GM21723 (cell line): ENCODE measurements at regions not wholly inside any gene's neighbourhood (a gene's known extent, or its start where the extent isn't known, plus 50 kb on each side); places are given as distances from the start of the nearest gene placed in this dataset.
"Not testable (repeated sequence)": the region's sequence is repeated elsewhere in the genome, so short reads cannot be mapped to it uniquely, and the experiment has no call there.

Source experiments
- ATAC-seq: cut with Tn5 transposase; IDR thresholded peaks from one replicate; pipeline ENCODE4 v1.9.1; 2021; ENCODE audit warnings: mild to moderate bottlenecking, moderate library complexity; ENCODE audit not compliant: unreplicated experiment

DNA sequence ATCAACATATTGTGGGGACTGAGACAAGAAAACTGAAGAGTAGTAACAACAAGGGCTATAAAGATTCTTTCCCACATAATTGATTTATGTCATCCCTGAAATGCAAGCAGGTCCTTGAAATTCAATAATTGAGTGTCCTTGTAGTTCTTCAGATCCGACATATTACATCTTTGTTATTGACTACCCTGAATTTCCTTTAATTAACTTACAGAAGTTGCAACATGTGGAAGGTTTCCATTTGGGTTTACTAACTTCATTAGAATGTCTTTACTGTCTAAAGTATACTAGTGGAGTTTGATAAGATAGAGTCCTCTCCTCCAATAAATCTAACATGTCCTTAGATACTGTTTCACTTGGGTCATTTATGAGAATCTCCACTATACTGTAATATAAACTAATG lies 951.8 kb downstream of the SLC6A15 start:
- ATAC-seq, result no peak

DNA sequence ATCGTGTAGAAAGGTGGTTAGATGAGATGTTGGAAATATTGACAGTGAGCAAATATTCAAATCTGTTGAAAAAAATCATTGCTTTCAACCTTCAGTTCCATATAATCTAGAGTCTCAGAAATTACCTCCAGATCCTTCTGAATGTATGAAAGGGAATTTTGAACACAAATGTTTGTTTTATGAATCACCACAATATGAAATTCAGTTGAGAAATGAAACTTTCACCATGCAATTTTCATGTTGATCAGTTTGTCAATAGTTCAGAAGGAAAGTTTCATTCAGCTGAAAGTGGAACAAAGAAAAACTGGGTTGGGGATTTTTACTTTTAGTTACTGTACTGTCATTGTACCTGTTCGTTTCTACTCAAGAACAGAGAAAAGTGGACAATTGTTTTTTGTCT lies 953.6 kb downstream of the SLC6A15 start:
- ATAC-seq, result no peak

- ATAC-seq, result no peak
Observed at GRCh38 chr12:83954956-83955601, 957.5 kb downstream of the SLC6A15 start.

DNA sequence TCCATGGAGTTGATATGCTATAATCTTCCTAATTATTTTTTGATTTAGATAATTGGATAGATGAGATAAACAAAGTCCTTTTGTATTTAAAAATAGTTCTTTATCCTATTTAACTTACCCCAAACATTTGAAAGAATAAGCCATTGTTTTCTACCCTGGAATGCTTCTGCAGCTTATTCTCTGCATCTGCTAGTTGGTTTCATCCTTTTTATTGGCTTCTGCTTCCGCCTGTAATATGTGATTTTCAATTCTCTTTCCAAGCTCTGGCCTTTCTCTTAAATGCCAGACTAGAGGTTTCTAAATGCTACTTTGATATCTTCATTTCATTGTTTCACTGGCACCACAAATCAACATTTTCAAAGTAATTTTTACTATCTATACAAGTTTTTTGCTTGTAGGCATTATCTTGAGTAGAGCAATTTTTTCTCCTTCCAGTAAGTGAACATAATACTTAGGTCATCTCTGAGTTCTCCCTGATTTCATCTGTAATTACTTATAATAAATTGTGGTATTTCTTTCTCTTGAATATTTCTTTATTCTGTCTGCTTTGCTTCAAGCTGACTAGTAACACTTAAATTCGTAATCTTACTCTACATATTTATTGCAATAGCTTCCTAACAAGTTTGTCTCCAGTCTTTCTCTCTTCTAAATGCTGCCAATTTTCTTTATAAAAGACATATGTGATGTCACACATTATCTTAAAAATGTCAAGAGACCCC lies 958.4 kb downstream of the SLC6A15 start:
- ATAC-seq, result no peak

GRCh38 chr12:83945871-83946270 lies 966.7 kb downstream of the SLC6A15 start:
- no peak for ATAC-seq

GRCh38 chr12:83939718-83940117 lies 972.9 kb downstream of the SLC6A15 start:
- no peak for ATAC-seq

- ATAC-seq, result no peak
Observed at GRCh38 chr12:83933615-83934014, 979.0 kb downstream of the SLC6A15 start.

DNA sequence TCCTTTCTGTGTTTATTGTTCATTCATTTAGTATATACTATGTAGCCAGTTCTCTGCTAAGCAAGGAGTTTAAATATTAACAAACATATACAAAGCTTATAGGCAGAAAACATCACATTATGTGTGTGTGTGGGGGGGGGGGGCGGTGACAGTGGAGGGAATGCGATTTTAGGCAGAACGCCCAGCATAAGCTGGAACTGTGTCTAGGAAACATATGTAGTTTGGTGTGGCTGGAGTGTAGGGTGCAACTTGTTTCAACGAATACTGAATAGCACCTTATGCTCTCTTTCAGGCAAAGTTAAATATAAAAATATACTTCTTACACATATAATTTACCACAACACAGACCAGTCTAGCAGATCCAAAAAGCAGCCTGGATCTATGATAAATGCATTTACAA lies 980.6 kb downstream of the SLC6A15 start:
- no peak for ATAC-seq

- no peak for ATAC-seq
Observed at GRCh38 chr12:83931451-83931850, 981.1 kb downstream of the SLC6A15 start.

- not testable (repeated sequence) for ATAC-seq
Observed at GRCh38 chr12:83929792-83930191, 982.8 kb downstream of the SLC6A15 start.

DNA sequence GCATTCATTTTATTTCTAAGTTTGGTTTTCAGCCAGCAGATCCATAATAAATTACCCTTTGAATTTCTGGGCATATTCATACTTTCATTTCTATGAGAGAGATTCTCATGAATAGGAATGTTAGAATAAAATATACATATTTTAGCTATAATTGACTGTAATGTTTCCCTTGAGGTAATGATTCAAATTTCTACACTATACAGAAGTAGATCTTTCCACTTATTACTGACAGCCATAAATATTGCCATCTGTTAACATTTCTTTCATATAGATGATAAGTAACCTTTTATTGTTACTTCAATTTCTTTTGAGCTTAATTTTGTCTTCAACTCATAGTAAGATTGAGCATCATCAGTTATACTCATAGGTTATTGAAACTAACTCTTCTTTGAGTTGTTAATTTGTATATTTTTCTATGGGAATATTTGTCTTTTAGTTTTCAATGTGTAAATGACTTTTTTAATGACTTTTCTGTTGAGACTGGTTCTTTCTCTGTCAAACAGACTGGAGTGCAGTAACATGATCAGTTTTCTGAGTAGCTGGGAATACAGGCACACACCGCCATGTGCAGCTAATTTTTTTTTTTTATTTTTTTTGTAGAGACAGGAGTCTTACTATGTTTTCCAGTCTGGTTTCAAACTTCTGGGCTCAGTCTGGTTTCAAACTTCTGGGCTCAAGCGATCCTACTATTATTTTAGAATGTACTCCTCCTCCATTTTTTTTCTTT lies 991.6 kb downstream of the SLC6A15 start:
- no peak for ATAC-seq

DNA sequence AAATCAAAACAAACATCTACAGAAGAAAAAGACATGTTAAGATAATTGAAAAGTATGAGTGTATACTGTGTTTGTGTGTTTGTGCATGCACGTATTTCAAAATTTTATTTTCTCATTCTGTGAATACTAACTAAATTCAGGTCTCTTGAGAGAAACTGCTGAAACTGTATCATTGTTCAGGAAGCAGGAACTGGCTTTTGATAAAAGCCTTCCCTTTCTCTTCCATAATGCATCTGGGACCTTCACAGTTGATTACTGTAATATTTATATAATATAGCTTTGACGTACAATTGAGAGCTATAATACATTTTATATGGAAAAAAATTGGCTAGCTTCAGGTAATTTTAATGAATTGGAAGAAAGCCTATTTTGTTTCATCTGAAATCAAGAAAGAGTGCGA lies 993.5 kb downstream of the SLC6A15 start:
- no peak for ATAC-seq

DNA sequence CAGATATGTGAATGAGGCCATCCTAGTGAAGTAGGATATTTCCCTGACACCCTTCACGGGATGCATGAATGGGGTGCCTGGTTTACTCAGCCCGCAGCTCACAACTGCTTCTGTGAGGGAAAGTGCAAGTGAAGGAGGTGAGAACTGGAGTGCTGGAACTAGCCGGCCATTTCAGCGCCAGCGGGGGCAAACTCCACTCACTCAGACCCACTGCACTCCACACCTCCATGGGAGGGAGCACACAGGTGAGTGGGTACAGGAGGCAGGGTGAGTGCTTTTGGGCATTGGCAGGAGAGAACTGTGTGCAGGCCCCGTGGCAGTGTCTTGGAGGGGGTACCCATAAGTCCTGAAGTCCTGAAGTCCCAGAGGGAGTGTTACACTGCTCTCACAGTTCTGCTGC lies 1008.4 kb downstream of the SLC6A15 start:
- ATAC-seq, result no peak

- ATAC-seq, result no peak
Observed at GRCh38 chr12:83896416-83896815, 1016.2 kb downstream of the SLC6A15 start.

GRCh38 chr12:83893101-83893500 lies 1019.5 kb downstream of the SLC6A15 start:
- ATAC-seq, result no peak

GRCh38 chr12:83889745-83890144 lies 1022.9 kb downstream of the SLC6A15 start:
- no peak for ATAC-seq

DNA sequence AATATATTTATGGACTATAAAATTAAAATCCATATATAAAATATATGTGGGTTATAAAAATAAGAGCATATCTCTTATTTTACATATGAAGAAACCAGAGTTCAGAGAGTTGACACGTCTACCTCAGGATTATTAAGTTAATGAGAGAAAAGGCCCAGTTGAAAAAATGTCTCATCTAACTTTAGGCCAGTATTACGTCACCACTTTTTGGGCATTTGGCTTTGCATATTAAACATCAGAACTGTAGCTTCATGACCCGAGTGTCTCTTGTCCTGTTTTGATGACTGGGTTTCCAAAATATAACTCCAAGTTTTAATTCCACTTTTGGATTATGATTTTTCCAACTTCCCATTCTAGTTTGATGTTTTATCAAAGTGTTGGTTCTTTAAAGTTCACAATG lies 1026.1 kb downstream of the SLC6A15 start:
- no peak for ATAC-seq

DNA sequence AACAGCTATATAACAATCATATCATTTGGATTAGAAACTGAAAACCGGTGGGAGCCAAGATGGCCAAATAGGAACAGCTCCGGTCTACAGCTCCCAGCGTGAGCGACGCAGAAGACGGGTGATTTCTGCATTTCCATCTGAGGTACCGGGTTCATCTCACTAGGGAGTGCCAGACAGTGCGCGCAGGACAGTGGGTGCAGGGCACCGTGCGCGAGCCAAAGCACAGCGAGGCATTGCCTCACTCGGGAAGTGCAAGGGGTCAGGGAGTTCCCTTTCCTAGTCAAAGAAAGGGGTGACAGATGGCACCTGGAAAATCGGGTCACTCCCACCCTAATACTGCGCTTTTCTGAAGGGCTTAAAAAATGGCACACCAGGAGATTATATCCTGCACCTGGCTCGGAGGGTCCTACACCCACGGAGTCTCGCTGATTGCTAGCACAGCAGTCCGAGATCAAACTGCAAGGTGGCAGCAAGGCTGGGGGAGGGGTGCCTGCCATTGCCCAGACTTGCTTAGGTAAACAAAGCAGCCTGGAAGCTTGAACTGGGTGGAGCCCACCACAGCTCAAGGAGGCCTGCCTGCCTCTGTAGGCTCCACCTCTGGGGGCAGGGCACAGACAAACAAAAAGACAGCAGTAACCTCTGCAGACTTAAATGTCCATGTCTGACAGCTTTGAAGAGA lies 1041.5 kb downstream of the SLC6A15 start:
- not testable (repeated sequence) for ATAC-seq

- no peak for ATAC-seq
Observed at GRCh38 chr12:83866477-83866876, 1046.1 kb downstream of the SLC6A15 start.

DNA sequence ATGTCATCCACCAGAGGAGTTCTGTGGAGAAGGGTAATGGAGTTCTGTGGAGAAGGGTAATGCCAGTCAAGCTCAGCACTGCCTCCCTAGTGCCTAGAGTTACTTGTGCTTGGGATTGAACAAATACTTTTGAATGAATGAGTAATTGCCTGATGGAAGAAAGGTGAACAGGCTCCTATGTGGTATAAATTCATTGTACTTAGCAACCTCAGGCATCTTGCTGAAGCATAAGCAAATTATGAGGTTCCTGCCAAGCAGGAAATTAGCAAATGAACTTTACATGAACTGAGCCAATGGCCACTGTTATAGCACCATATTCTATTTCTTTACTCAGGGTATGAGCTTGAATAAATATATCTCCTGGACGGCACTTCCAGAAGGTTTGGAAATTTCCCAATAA lies 1047.2 kb downstream of the SLC6A15 start:
- no peak for ATAC-seq

GRCh38 chr12:83864054-83864453 lies 1048.5 kb downstream of the SLC6A15 start:
- no peak for ATAC-seq
